CD14-positive monocyte (primary cell): ENCODE measurements at regions not wholly inside any gene's neighbourhood (a gene's known extent, or its start where the extent isn't known, plus 50 kb on each side); places are given as distances from the start of the nearest gene placed in this dataset.

Experiments
- DNase-seq, 3 donors: peaks; one replicate each; pipeline ENCODE4 v3.0.0-alpha.2; 2011 to 2022
- H2AFZ ChIP-seq: 2 replicates; pipeline ENCODE4 v1.6.0; 2012; ENCODE audit warnings: mild to moderate bottlenecking, low read depth, low read length, inconsistent platforms; ENCODE audit not compliant: insufficient read depth, poor library complexity, severe bottlenecking
- H3K27ac ChIP-seq, 2 donors: 1 replicate in 1 of 2; 2 replicates in 1 of 2; pipeline ENCODE4 v1.5.1; 2012 to 2013; ENCODE audit warnings: low read length in 2 of 2, control low read depth in 1 of 2, inconsistent platforms in 1 of 2, low read depth in 1 of 2, mild to moderate bottlenecking in 1 of 2
- H3K27me3 ChIP-seq, 2 donors: one replicate each; pipeline versions ENCODE4 v1.6.0 to v1.6.1; 2011 to 2013; ENCODE audit warnings: low read length in 2 of 2; ENCODE audit not compliant: control insufficient read depth in 2 of 2, insufficient read depth in 2 of 2
- H3K36me3 ChIP-seq, 2 donors: replicated peaks in 1 of 2; 1 replicate in 1 of 2; 2 replicates in 1 of 2; pipeline versions ENCODE4 v1.5.1 to v1.6.1; 2012 to 2013; ENCODE audit warnings: low read length in 2 of 2, control low read depth in 1 of 2, inconsistent platforms in 1 of 2, mild to moderate bottlenecking in 1 of 2; ENCODE audit not compliant: insufficient read depth in 2 of 2, control insufficient read depth in 1 of 2
- H3K4me1 ChIP-seq, 2 donors: 1 replicate in 1 of 2; 2 replicates in 1 of 2; pipeline versions ENCODE4 v1.5.1 to v1.6.1; 2012 to 2013; ENCODE audit warnings: low read length in 2 of 2, control low read depth in 1 of 2, inconsistent platforms in 1 of 2, mild to moderate bottlenecking in 1 of 2, moderate library complexity in 1 of 2; ENCODE audit not compliant: insufficient read depth in 2 of 2, control insufficient read depth in 1 of 2
- H3K4me2 ChIP-seq: replicated peaks from 2 replicates; pipeline ENCODE3; 2012; ENCODE audit warnings: low read length, moderate library complexity, mild to moderate bottlenecking; ENCODE audit not compliant: poor library complexity, severe bottlenecking; ENCODE audit errors: extremely low read depth
- H3K4me3 ChIP-seq, 3 experiments: fragments of 200-600 bp in 1 of 3; sonication (generic) in 1 of 3; replicated peaks in 1 of 3; 1 replicate in 2 of 3; 2 replicates in 1 of 3; pipeline ENCODE4 v1.5.1; 2011 to 2013; ENCODE audit warnings: low read length in 3 of 3, mild to moderate bottlenecking in 3 of 3, control low read depth in 2 of 3, low read depth in 2 of 3, inconsistent platforms in 1 of 3, moderate library complexity in 1 of 3
- H3K79me2 ChIP-seq: 2 replicates; pipeline ENCODE4 v1.6.0; 2012; ENCODE audit warnings: mild to moderate bottlenecking, control low read depth, inconsistent platforms, low read length, moderate library complexity; ENCODE audit not compliant: insufficient read depth
- H3K9ac ChIP-seq: 2 replicates; pipeline ENCODE4 v1.6.0; 2017; ENCODE audit warnings: low read length, mild to moderate bottlenecking; ENCODE audit not compliant: insufficient read depth, poor library complexity, severe bottlenecking
- H3K9me3 ChIP-seq, 2 donors: replicated peaks in 1 of 2; 1 replicate in 1 of 2; 2 replicates in 1 of 2; pipeline versions ENCODE4 v1.5.1 to v1.6.1; 2012 to 2013; ENCODE audit warnings: low read length in 2 of 2, control low read depth in 1 of 2; ENCODE audit not compliant: control insufficient read depth in 1 of 2, insufficient read depth in 1 of 2
- H4K20me1 ChIP-seq: 2 replicates; pipeline ENCODE4 v1.6.0; 2012; ENCODE audit warnings: mild to moderate bottlenecking, low read length, control low read depth, moderate library complexity; ENCODE audit not compliant: insufficient read depth
- H3K27ac Mint-ChIP-seq, 7 donors: one replicate each; pipeline ENCODE4 v1.8.0; 2020; ENCODE audit warnings: mild to moderate bottlenecking in 7 of 7, mixed read lengths in 7 of 7, moderate library complexity in 6 of 7, inconsistent platforms in 2 of 7
- H3K27me3 Mint-ChIP-seq, 3 donors: one replicate each; pipeline ENCODE4 v1.8.0; 2021 to 2022; ENCODE audit warnings: low read depth in 3 of 3, mild to moderate bottlenecking in 3 of 3, mixed read lengths in 3 of 3, moderate library complexity in 3 of 3, inconsistent platforms in 1 of 3
- H3K36me3 Mint-ChIP-seq, 2 donors: one replicate each; pipeline ENCODE4 v1.8.0; 2020; ENCODE audit warnings: mixed read lengths in 2 of 2, inconsistent platforms in 1 of 2, mild to moderate bottlenecking in 1 of 2
- H3K4me1 Mint-ChIP-seq: one replicate; pipeline ENCODE4 v1.8.0; 2020; ENCODE audit warnings: mild to moderate bottlenecking, mixed read lengths
- H3K4me3 Mint-ChIP-seq, 2 donors: one replicate each; pipeline ENCODE4 v1.8.0; 2020; ENCODE audit warnings: mild to moderate bottlenecking in 2 of 2, mixed read lengths in 2 of 2, moderate library complexity in 1 of 2
- H3K9me3 Mint-ChIP-seq, 7 donors: one replicate each; pipeline ENCODE4 v1.8.0; 2020 to 2022; ENCODE audit warnings: mixed read lengths in 7 of 7, mild to moderate bottlenecking in 6 of 7, moderate library complexity in 6 of 7, inconsistent platforms in 2 of 7
- CTCF ChIP-seq: fragments of 200-600 bp; IDR thresholded peaks from one replicate; pipeline ENCODE4 v1.8.0; 2022; ENCODE audit warnings: antibody characterized with exemption, mild to moderate bottlenecking
- WGBS: methylation state at CpG from one replicate; pipeline ENCODE4 v1.1.5; 2013; ENCODE audit warnings: missing lambda C conversion rate; ENCODE audit not compliant: insufficient coverage; 5-methylcytosine and 5-hydroxymethylcytosine counted together
- intact Hi-C, 2 donors: fragments of 100-400 bp; cut with micrococcal nuclease; formaldehyde crosslinking; loops; one replicate each; pipeline versions ENCODE4 v1.15.0 to v1.15.1; 2023

GRCh38 chr2:118237451-118237850, 149.2 kb downstream of the INSIG2 start:
- Histone ChIP-seq H2AFZ (no peak overlapping the region), H3K9me3 (no peaks in the 10 kb centered on the region), H3K27ac (no peak overlapping the region), H3K4me2 (no peak overlapping the region), H3K9ac (no peak overlapping the region), H3K79me2 (no peaks in the 10 kb centered on the region), H3K4me1 (no peaks in the 10 kb centered on the region), H3K4me3 (no peak overlapping the region), H3K27me3 (peaks cover 8 to 9% of the 10 kb centered on the region in 2 donors), H4K20me1 (no peaks in the 10 kb centered on the region), H3K36me3 (no peaks in the 10 kb centered on the region)
- intact Hi-C loops: no loop called here
- Mint-ChIP-seq H3K36me3 (no peaks in the 10 kb centered on the region), H3K9me3 (peaks cover 0 to 14% (median 4%) of the 10 kb centered on the region in 7 donors), H3K27me3 (peaks cover 4 to 31% (median 16%) of the 10 kb centered on the region in 3 donors), H3K27ac (no peak overlapping the region), H3K4me3 (no peak overlapping the region), H3K4me1 (no peaks in the 10 kb centered on the region)
- no peak for TF ChIP-seq CTCF
- DNase-seq: no peak

DNA sequence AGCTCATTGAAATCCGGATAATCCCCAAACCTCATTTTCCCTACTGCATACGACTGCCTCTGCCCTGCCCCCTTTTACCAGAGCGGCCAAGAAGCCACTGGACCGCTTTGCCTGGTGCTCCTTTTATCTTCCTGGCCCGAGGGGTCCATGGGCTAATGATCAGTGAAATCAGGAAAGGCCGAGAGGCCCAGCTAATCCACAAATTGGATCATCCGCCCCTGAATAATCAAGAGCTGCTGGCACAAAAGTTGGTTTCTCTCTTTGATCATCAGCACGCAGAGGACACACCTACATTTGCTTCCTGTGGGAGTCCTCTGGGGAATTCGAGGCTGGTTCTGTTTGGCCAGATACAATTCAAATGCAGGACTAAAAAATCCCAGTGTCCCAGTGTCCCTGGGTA, 144.5 kb downstream of the INSIG2 start:
- no peak for DNase-seq
- no peak overlapping the region for H3K4me2 ChIP-seq
- peaks cover 9 to 22% of the 10 kb centered on the region in 2 donors for H3K27me3 ChIP-seq
- H3K9me3 ChIP-seq: no peaks in the 10 kb centered on the region
- no peak overlapping the region for H2AFZ ChIP-seq
- 82% methylated on average over 7 of the region's 9 CpGs for WGBS
- no peaks in the 10 kb centered on the region for H3K4me1 ChIP-seq
- no peaks in the 10 kb centered on the region for H3K36me3 ChIP-seq
- no peak for TF ChIP-seq CTCF
- H3K4me3 ChIP-seq: no peak overlapping the region
- Mint-ChIP-seq H3K4me1 (no peaks in the 10 kb centered on the region), H3K36me3 (no peaks in the 10 kb centered on the region), H3K4me3 (no peak overlapping the region), H3K9me3 (peaks cover 0 to 7% (median under 1%) of the 10 kb centered on the region in 7 donors), H3K27ac (no peak overlapping the region), H3K27me3 (peaks cover 13 to 54% (median 21%) of the 10 kb centered on the region in 3 donors)
- no peak overlapping the region for H3K27ac ChIP-seq
- H4K20me1 ChIP-seq: no peaks in the 10 kb centered on the region
- H3K79me2 ChIP-seq: no peaks in the 10 kb centered on the region
- no peak overlapping the region for H3K9ac ChIP-seq
- intact Hi-C loops: no loop called here
